HG02763 (cell line): ENCODE measurements at regions not wholly inside any gene's neighbourhood (a gene's known extent, or its start where the extent isn't known, plus 50 kb on each side); places are given as distances from the start of the nearest gene placed in this dataset.
"Not testable (repeated sequence)": the region's sequence is repeated elsewhere in the genome, so short reads cannot be mapped to it uniquely, and the experiment has no call there.

Source experiments
- ATAC-seq: cut with Tn5 transposase; IDR thresholded peaks from one replicate; pipeline ENCODE4 v1.9.1; 2021; ENCODE audit warnings: mild to moderate bottlenecking, moderate library complexity; ENCODE audit not compliant: unreplicated experiment

DNA sequence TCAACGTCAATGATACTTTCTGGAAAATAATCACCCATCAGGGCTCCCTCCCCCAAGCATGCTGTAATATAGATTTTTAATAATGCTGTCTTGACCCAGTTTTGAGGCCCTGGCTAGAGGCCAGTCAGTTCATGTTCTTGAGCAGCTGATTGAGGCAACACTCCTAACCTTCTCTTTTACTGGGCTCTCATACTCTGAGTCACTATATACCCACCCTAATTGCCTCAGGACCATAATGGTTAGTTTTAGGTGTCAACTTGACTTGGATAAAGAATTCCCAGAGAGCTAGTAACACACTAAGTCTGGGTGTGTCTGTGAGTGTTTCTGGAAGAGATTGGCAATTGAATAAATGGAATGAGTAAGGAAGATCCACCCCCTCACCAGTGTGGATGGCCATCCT is 527.0 kb upstream of the ATP2B1 start:
- no peak for ATAC-seq

GRCh38 chr12:90234472-90234871 is 525.8 kb upstream of the ATP2B1 start:
- no peak for ATAC-seq

DNA sequence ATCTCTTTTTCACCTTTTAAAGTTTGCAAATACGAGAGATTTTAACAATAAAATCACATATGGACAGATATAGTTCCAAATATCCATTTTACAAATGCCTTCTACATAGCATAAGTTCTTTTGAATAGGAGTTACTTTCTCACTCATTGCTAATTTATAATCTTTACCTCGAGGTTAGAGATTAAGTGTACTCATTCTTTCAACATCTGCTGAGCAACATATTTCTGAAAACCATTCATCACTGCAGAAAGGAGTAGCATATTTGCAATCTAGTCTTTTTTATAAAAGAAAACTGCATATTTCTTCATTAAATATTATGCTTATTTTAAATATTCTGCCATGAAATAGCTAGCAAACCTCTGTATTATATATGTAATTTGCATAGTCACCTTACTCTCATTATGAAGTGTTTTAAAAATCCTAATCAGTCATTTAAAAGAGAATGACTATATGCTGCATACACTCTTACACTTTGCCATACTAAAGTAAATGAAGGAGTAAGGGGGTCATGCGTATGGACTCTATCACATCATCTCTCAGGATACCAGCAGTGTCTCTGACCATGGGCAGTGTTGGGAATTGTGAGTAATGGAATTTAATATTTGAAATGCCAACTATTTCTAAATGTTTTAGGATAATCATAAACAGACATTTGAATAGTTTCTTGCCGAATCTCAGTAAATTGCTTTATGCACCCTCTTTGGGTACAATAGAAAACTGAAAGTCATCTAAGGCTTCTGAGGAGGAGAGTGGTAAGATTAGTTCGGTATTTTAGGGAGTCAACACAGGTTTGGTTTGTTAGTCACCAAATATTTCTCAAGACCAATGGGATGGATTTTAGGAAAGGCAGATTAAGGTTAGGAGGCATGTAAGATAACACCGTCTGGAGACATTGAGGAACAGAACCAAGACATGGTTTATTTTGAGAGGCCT is 524.8 kb upstream of the ATP2B1 start:
- ATAC-seq = no peak

DNA sequence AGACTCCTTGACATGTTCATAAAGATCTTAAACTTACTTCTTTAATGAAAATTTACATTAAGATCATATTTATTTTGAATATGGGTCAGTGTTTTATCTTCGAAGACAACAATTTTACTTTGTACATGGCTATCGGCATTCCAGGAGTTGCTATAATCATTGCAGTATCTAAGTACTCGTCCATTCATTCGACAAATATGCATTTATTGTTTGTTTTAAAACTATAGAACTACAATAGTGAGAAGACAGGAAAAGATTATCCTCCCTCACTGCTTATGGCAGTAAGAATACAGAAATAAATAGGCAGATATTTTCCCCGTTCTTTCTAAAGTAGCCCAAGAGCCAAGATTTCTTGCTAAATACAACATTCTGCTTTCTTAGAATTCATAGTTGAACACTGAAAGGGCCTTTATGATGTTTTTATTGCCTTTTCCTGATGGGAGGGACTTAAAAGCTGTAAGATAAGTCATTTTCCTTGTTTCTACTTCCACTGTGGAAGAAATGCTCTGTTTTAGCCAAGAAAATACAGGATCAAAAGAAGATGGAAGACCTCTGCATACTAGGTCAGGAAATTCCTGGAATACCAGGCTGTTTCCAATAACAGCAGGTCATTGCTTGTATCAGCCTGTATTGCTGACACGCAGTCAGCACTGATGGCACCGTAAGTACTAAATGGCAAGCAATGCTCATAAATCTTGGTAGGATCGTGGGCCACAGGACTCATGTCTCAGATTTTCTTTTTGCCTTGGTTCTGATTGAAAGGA is 521.0 kb upstream of the ATP2B1 start:
- ATAC-seq = no peak

GRCh38 chr12:90226211-90226610 is 517.6 kb upstream of the ATP2B1 start:
- no peak for ATAC-seq

GRCh38 chr12:90216815-90217214 is 508.2 kb upstream of the ATP2B1 start:
- ATAC-seq = no peak

DNA sequence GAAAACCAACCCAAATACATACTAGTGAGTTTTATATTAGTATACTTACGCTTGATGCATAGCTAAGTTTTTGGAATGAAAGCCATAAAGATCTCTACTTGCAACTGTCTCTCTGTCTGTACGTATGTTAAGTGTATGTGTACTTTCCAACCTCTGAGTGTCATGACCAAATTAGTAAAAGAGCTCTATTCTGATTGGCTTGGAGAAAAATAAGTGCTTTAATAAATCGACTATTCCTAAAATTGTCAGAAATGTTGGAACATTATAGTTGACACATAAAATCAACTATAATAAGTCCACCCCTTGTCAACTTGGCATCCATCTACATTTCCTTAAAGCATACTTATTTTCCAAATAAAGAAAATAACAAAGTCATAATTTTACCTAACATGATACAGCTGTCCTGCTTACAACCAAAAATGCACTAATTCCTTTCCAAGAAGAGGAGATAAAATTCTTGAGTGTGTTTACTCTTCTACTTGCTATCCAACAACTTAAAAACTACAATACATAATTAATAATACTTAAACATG is 507.4 kb upstream of the ATP2B1 start:
- no peak for ATAC-seq

DNA sequence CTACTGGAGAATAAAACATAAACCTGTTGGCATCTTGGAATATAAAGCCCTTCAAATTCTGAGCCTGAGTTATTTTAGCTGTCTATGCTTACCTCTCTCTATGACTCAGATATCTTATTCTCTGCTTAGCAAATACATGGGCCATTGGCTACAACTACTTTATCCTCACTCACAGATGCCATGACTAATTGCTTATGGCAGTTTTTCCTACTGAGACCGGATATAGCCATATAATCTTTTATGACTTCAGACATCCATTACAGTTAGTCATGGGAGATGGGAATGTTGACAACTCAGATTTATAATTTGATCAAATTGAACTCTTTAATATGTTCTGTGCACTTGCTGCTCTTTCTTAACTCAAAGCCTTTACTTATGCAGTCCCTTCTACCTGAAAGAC is 502.4 kb upstream of the ATP2B1 start:
- no peak for ATAC-seq

DNA sequence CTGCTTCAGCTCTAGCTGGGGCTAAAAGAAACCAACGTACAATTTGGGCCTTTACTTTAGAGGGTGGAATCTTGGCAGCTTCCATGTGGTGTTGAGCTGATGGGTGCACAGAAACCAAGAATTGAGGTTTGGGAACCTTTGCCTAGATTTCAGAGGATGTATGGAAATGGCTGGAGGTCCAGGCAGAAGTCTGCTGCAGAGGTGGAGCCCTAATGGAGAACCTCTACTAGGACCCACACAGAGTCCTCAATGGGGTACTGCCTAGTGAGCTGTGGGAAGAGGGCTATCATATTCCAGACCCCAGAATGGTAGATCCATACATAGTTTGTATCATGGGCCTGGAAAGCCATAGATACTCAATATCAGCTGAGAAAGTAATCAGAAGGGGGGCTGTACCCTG is 500.4 kb upstream of the ATP2B1 start:
- no peak for ATAC-seq

- not testable (repeated sequence) for ATAC-seq
These were observed 499.7 kb upstream of the ATP2B1 start for GRCh38 chr12:90208379-90208778.

DNA sequence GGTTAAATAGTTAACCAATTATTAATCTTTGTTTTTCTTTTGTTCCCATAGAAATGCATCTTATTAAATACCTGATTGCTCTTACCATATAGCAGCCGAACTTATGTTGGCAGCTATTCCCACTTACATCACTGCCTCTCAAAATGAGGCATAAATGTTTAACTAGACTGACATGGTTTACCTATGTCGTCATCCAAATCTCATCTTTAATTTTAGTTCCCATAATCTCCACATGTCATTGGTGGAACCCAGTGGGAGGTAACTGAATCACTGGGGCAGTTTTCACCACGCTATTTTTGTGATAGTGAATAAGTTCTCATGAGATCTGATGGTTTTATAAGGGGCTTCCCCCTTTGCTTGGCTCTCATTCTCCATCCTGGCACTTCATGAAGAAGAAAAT is 499.2 kb upstream of the ATP2B1 start:
- no peak for ATAC-seq

GRCh38 chr12:90205165-90205564 is 496.5 kb upstream of the ATP2B1 start:
- ATAC-seq = no peak

GRCh38 chr12:90203556-90203955 is 494.9 kb upstream of the ATP2B1 start:
- ATAC-seq = no peak

- no peak for ATAC-seq
These were observed 490.4 kb upstream of the ATP2B1 start for GRCh38 chr12:90199006-90199405.

GRCh38 chr12:90193500-90193899 is 484.9 kb upstream of the ATP2B1 start:
- no peak for ATAC-seq

- ATAC-seq = no peak
These were observed 480.2 kb upstream of the ATP2B1 start for GRCh38 chr12:90188857-90189256.

GRCh38 chr12:90183201-90183600 is 474.6 kb upstream of the ATP2B1 start:
- ATAC-seq = no peak

DNA sequence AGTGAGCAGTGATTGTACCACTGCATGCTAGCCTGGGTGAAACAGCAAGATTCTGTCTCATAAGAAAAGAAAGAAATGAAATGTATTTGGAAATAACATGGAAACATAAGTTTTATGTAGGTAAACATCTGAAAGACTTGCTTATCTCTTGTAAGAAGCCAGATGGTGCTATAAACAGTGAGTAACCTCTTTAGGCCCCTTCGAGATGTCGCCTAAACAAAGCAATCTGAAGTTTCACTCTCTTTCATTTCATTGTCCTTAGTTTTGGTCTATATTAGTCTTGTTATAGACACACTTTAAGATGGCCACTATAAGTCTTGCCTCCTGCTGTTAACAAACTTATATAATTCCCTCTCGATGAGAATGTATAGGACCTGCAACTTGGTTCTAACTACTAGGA is 472.6 kb upstream of the ATP2B1 start:
- no peak for ATAC-seq

GRCh38 chr12:90174956-90175355 is 466.3 kb upstream of the ATP2B1 start:
- ATAC-seq = no peak

DNA sequence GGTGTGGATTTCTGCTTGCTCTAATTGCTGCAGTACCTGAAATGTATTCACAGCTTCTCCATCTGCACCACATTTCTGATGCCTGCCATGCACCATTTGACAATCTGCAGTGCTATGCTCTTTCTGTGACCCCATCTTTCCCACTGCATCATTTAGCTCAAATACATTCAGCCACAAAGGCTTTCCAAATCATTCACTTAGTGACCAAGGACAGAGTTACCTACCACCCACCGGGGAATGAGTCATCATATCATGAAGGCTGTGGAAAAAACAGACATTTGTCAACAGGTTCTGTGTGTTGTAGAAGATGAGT is 465.5 kb upstream of the ATP2B1 start:
- no peak for ATAC-seq

GRCh38 chr12:90173499-90174197 is 465.0 kb upstream of the ATP2B1 start:
- no peak for ATAC-seq
